ENCODE measurements at regions not wholly inside any gene's neighbourhood (a gene's known extent, or its start where the extent isn't known, plus 50 kb on each side); places are given as distances from the start of the nearest gene placed in this dataset.

DNA sequence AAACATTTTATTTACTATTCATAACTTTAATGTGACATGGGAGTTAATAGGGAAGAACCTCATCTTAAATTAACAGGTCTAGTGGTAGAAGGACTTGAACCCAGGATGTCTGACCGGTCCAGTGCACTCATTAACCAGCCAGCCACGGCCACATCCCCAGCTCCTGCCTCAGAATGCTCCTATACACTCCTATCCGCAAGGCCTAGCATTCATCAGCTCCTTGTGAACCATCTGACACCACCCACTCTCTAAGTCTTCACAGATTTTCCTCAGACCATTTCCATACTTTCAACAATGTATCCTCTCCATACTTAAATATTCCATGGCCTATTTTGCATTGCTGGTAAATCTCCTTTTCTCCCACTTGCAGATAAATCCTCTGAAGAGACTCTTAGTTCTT is 98.3 kb downstream of the KLF12 start:
- Histone ChIP-seq H3K4me2 (ENCODE audit: low read depth, low read length) (no peak overlapping the region), H2BK15ac (ENCODE audit: low read depth, low read length) (no peak overlapping the region), H2AK5ac (ENCODE audit: low read depth, low read length) (no peak overlapping the region), H2BK5ac (ENCODE audit: low read depth, low read length, poor library complexity, severe bottlenecking) (no peak overlapping the region), H3K4me3 (ENCODE audit: insufficient read depth, low read depth, low read length) (no peak overlapping the region), H3K27ac (ENCODE audit: insufficient read depth, low read length) (no peak overlapping the region), H4K20me1 (ENCODE audit: insufficient read depth, low read length) (peaks cover 17% of the 10 kb centered on the region; the same call in 1 of the 2 replicates), H3K14ac (replicated peaks; ENCODE audit: low read depth, low read length) (no peak overlapping the region), H3K4ac (ENCODE audit: low read depth, low read length) (no peak overlapping the region), H3K9ac (ENCODE audit: low read depth, low read length) (no peak overlapping the region), H2AFZ (replicated peaks; ENCODE audit: low read length, poor library complexity) (no peak overlapping the region), H3K79me1 (ENCODE audit: low read depth in 1 of 2, low read length in 2 of 2) (peaks cover 21 to 51% of the 10 kb centered on the region in 2 experiments), H3K36me3 (ENCODE audit: control insufficient read depth, insufficient read depth, low read length) (no peaks in the 10 kb centered on the region), H3K9me3 (ENCODE audit: control insufficient read depth, insufficient read depth, low read length) (no peaks in the 10 kb centered on the region), H3K27me3 (ENCODE audit: control insufficient read depth, insufficient read depth, low read length) (no peaks in the 10 kb centered on the region), H3K18ac (ENCODE audit: low read depth, low read length) (no peak overlapping the region), H2BK120ac (ENCODE audit: low read depth, low read length) (no peak overlapping the region), H2AK9ac (replicated peaks; ENCODE audit: low read depth, low read length, poor library complexity) (no peak overlapping the region), H3K4me1 (ENCODE audit: control insufficient read depth, insufficient read depth, low read length) (no peaks in the 10 kb centered on the region), H3K56ac (ENCODE audit: extremely low read depth, insufficient read depth, low read length) (no peak overlapping the region), H3K9me1 (ENCODE audit: insufficient read depth, low read length) (peaks cover 7% of the 10 kb centered on the region), H4K5ac (ENCODE audit: low read depth, low read length) (no peak overlapping the region), H3K23ac (ENCODE audit: low read depth, low read length) (no peak overlapping the region), H2BK20ac (ENCODE audit: low read depth, low read length) (no peak overlapping the region), H4K91ac (ENCODE audit: insufficient read depth, low read depth, low read length) (no peak overlapping the region), H4K8ac (ENCODE audit: low read depth in 2 of 2, low read length in 2 of 2) (no peak overlapping the region)
- CTCF ChIA-PET = no interaction called here
- no peak for DNase-seq
- TF ChIP-seq RAD21 (IDR thresholded peaks at IDR 0.05; ENCODE audit: low read length) (no peak), FOS (IDR thresholded peaks at IDR 0.05; ENCODE audit: low read depth, low read length) (no peak), CEBPB (IDR thresholded peaks at IDR 0.05; ENCODE audit: low read depth, low read length) (no peak), RFX5 (IDR thresholded peaks at IDR 0.05; ENCODE audit: low read depth, low read length) (no peak), POLR2A (IDR thresholded peaks at IDR 0.05; ENCODE audit: low read depth, low read length) (no peak), BHLHE40 (IDR thresholded peaks at IDR 0.05; ENCODE audit: low read depth, low read length) (no peak), MXI1 (IDR thresholded peaks at IDR 0.05; ENCODE audit: borderline replicate concordance, low read depth, low read length) (no peak), SMC3 (IDR thresholded peaks at IDR 0.05; ENCODE audit: low read depth, low read length) (no peak), RCOR1 (IDR thresholded peaks at IDR 0.05; ENCODE audit: insufficient replicate concordance, low read length) (no peak), CHD1 (IDR thresholded peaks at IDR 0.05; ENCODE audit: low read depth, low read length) (no peak), MAFK (IDR thresholded peaks at IDR 0.05; ENCODE audit: low read depth, low read length) (no peak), MAZ (IDR thresholded peaks at IDR 0.05; ENCODE audit: borderline replicate concordance, low read depth, low read length) (no peak), NFE2L2 (IDR thresholded peaks at IDR 0.05; ENCODE audit: low read depth, low read length) (no peak)
- TF ChIP-seq, protein P1, sequence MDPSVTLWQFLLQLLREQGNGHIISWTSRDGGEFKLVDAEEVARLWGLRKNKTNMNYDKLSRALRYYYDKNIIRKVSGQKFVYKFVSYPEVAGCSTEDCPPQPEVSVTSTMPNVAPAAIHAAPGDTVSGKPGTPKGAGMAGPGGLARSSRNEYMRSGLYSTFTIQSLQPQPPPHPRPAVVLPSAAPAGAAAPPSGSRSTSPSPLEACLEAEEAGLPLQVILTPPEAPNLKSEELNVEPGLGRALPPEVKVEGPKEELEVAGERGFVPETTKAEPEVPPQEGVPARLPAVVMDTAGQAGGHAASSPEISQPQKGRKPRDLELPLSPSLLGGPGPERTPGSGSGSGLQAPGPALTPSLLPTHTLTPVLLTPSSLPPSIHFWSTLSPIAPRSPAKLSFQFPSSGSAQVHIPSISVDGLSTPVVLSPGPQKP (IDR thresholded peaks at IDR 0.05; ENCODE audit: borderline replicate concordance, low read depth, low read length) = no peak
- TF ChIP-seq, protein P2, sequence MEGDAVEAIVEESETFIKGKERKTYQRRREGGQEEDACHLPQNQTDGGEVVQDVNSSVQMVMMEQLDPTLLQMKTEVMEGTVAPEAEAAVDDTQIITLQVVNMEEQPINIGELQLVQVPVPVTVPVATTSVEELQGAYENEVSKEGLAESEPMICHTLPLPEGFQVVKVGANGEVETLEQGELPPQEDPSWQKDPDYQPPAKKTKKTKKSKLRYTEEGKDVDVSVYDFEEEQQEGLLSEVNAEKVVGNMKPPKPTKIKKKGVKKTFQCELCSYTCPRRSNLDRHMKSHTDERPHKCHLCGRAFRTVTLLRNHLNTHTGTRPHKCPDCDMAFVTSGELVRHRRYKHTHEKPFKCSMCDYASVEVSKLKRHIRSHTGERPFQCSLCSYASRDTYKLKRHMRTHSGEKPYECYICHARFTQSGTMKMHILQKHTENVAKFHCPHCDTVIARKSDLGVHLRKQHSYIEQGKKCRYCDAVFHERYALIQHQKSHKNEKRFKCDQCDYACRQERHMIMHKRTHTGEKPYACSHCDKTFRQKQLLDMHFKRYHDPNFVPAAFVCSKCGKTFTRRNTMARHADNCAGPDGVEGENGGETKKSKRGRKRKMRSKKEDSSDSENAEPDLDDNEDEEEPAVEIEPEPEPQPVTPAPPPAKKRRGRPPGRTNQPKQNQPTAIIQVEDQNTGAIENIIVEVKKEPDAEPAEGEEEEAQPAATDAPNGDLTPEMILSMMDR (conservative IDR thresholded peaks at IDR 0.05; ENCODE audit: low read depth, low read length) = no peak
- TF ChIP-seq, protein P3, sequence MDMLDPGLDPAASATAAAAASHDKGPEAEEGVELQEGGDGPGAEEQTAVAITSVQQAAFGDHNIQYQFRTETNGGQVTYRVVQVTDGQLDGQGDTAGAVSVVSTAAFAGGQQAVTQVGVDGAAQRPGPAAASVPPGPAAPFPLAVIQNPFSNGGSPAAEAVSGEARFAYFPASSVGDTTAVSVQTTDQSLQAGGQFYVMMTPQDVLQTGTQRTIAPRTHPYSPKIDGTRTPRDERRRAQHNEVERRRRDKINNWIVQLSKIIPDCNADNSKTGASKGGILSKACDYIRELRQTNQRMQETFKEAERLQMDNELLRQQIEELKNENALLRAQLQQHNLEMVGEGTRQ (IDR thresholded peaks at IDR 0.05; ENCODE audit: low read depth, low read length) = no peak
- intact Hi-C loops (cut with micrococcal nuclease) (no loop called here), dilution Hi-C loops (cut with HindIII; ENCODE audit: low sequenced_read_pairs, unreplicated experiment) (no loop called here), in situ Hi-C loops (cut with MboI; ENCODE audit: low sequenced_read_pairs) (no loop called here)
- POLR2A ChIA-PET (ENCODE audit: unreplicated experiment) = no interaction called here
- no TSS peak for BruUV-seq (replicated peaks)
- no peak for ATAC-seq (ENCODE audit: low read depth)
- WGBS, 2 experiments (ENCODE audit: extremely low coverage in 2 of 2, insufficient read length in 1 of 2) = 86% methylated on average over 1 of the region's 3 CpGs; no CpG with 5 or more reads in 1 of the 2 experiments
